ENCODE measurements at regions not wholly inside any gene's neighbourhood (a gene's known extent, or its start where the extent isn't known, plus 50 kb on each side); places are given as distances from the start of the nearest gene placed in this dataset.

DNA sequence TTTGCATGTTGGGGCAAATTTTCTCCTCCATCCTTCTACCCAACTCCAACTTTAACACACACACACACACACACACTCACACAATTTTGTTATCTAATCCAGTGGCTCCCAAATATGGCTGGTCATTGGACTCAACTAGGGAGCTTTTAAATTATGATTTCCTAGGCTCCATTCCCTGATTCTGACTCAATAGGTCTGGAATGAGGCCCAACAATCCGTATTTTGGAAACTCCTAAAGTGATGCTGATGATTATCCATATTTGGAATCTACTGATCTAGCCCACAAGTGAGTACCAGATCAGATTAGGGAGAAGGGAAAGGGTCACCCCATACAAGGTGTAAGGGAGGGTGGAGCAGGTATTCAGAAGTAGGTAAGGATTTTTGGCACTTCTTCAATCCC, 309.7 kb downstream of the TLE1 start:
- Histone ChIP-seq H3K36me3 (ENCODE audit: control insufficient read depth, insufficient read depth, low read length) (no peaks in the 10 kb centered on the region), H3K9me3 (ENCODE audit: control insufficient read depth, insufficient read depth, low read depth, low read length) (no peaks in the 10 kb centered on the region), H3K4me1 (ENCODE audit: control insufficient read depth, insufficient read depth, low read length) (no peaks in the 10 kb centered on the region), H3K27ac (ENCODE audit: low read length) (no peak overlapping the region), H3K27me3 (ENCODE audit: control insufficient read depth, insufficient read depth, low read length) (no peaks in the 10 kb centered on the region), H3K4me3 (ENCODE audit: low read depth in 2 of 2, low read length in 2 of 2) (no peak overlapping the region)
- in situ Hi-C loops (cut with HindIII; ENCODE audit: low pct_unique_long_range_greater_than_20kb, low sequenced_read_pairs) (no loop called here), intact Hi-C loops (cut with micrococcal nuclease; ENCODE audit: unreplicated experiment) (no loop called here)
- TF ChIP-seq SIN3A (IDR thresholded peaks at IDR 0.05; ENCODE audit: borderline replicate concordance, insufficient read depth, low read depth, low read length): no peak
- TF ChIP-seq, protein P1, sequence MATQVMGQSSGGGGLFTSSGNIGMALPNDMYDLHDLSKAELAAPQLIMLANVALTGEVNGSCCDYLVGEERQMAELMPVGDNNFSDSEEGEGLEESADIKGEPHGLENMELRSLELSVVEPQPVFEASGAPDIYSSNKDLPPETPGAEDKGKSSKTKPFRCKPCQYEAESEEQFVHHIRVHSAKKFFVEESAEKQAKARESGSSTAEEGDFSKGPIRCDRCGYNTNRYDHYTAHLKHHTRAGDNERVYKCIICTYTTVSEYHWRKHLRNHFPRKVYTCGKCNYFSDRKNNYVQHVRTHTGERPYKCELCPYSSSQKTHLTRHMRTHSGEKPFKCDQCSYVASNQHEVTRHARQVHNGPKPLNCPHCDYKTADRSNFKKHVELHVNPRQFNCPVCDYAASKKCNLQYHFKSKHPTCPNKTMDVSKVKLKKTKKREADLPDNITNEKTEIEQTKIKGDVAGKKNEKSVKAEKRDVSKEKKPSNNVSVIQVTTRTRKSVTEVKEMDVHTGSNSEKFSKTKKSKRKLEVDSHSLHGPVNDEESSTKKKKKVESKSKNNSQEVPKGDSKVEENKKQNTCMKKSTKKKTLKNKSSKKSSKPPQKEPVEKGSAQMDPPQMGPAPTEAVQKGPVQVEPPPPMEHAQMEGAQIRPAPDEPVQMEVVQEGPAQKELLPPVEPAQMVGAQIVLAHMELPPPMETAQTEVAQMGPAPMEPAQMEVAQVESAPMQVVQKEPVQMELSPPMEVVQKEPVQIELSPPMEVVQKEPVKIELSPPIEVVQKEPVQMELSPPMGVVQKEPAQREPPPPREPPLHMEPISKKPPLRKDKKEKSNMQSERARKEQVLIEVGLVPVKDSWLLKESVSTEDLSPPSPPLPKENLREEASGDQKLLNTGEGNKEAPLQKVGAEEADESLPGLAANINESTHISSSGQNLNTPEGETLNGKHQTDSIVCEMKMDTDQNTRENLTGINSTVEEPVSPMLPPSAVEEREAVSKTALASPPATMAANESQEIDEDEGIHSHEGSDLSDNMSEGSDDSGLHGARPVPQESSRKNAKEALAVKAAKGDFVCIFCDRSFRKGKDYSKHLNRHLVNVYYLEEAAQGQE (IDR thresholded peaks at IDR 0.05; ENCODE audit: insufficient read depth in 1 of 2, low read depth in 2 of 2, low read length in 1 of 2): no peak
- no peak for TF ChIP-seq TCF7L2 (IDR thresholded peaks at IDR 0.05; ENCODE audit: low read depth, low read length)
- no peak for TF ChIP-seq POLR2AphosphoS5 (IDR thresholded peaks at IDR 0.05; ENCODE audit: low read depth, low read length)
- TF ChIP-seq, protein P2, sequence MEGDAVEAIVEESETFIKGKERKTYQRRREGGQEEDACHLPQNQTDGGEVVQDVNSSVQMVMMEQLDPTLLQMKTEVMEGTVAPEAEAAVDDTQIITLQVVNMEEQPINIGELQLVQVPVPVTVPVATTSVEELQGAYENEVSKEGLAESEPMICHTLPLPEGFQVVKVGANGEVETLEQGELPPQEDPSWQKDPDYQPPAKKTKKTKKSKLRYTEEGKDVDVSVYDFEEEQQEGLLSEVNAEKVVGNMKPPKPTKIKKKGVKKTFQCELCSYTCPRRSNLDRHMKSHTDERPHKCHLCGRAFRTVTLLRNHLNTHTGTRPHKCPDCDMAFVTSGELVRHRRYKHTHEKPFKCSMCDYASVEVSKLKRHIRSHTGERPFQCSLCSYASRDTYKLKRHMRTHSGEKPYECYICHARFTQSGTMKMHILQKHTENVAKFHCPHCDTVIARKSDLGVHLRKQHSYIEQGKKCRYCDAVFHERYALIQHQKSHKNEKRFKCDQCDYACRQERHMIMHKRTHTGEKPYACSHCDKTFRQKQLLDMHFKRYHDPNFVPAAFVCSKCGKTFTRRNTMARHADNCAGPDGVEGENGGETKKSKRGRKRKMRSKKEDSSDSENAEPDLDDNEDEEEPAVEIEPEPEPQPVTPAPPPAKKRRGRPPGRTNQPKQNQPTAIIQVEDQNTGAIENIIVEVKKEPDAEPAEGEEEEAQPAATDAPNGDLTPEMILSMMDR (IDR thresholded peaks at IDR 0.05): no peak
- POLR2A ChIA-PET: no interaction called here
- ATAC-seq (no peak), DNase-seq (ENCODE audit: low read depth, low spot score) (no peak)
- CTCF ChIA-PET: no interaction called here
- no TSS peak for BruUV-seq (replicated peaks)

DNA sequence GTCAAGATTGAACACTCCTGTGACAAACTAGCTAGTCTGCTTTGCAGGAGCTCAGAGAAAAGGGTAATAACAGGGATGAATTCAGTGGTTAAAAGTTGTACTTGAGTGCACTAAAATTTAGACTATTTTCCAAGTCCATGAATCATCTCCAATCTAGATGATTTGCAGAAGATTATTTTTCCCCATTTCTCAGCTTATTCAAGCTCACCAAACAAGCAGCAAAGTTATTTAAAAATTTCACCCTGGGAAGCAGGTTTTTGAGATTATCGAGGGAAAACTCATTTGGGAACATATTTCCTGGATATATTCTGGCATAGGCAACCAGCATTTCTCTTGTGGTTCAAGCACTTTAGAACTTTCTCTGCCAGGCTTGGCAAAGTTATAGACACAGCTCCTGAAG, 311.4 kb downstream of the TLE1 start:
- ChIA-PET CTCF (no interaction called here), POLR2A (no interaction called here)
- Histone ChIP-seq H3K36me3 (ENCODE audit: control insufficient read depth, insufficient read depth, low read length) (no peaks in the 10 kb centered on the region), H3K4me1 (ENCODE audit: control insufficient read depth, insufficient read depth, low read length) (no peaks in the 10 kb centered on the region), H3K9me3 (ENCODE audit: control insufficient read depth, insufficient read depth, low read depth, low read length) (no peaks in the 10 kb centered on the region), H3K27ac (ENCODE audit: low read length) (no peak overlapping the region), H3K27me3 (ENCODE audit: control insufficient read depth, insufficient read depth, low read length) (no peaks in the 10 kb centered on the region), H3K4me3 (ENCODE audit: low read depth in 2 of 2, low read length in 2 of 2) (no peak overlapping the region)
- in situ Hi-C loops (cut with HindIII; ENCODE audit: low pct_unique_long_range_greater_than_20kb, low sequenced_read_pairs) (no loop called here), intact Hi-C loops (cut with micrococcal nuclease; ENCODE audit: unreplicated experiment) (no loop called here)
- ATAC-seq: no peak
- no peak for DNase-seq (ENCODE audit: low read depth, low spot score)
- no TSS peak for BruUV-seq (replicated peaks)
- TF ChIP-seq, protein P1 (IDR thresholded peaks at IDR 0.05; ENCODE audit: insufficient read depth in 1 of 2, low read depth in 2 of 2, low read length in 1 of 2): no peak
- TF ChIP-seq SIN3A (IDR thresholded peaks at IDR 0.05; ENCODE audit: borderline replicate concordance, insufficient read depth, low read depth, low read length) (no peak), POLR2AphosphoS5 (IDR thresholded peaks at IDR 0.05; ENCODE audit: low read depth, low read length) (no peak), TCF7L2 (IDR thresholded peaks at IDR 0.05; ENCODE audit: low read depth, low read length) (no peak)
- TF ChIP-seq, protein P2 (IDR thresholded peaks at IDR 0.05): no peak

Data from Panc1 (cell line).